GM18861 (cell line): ENCODE measurements at regions not wholly inside any gene's neighbourhood (a gene's known extent, or its start where the extent isn't known, plus 50 kb on each side); places are given as distances from the start of the nearest gene placed in this dataset.

Experiments used
- ATAC-seq: cut with Tn5 transposase; IDR thresholded peaks from one replicate; pipeline ENCODE4 v1.9.1; 2021; ENCODE audit not compliant: unreplicated experiment

DNA sequence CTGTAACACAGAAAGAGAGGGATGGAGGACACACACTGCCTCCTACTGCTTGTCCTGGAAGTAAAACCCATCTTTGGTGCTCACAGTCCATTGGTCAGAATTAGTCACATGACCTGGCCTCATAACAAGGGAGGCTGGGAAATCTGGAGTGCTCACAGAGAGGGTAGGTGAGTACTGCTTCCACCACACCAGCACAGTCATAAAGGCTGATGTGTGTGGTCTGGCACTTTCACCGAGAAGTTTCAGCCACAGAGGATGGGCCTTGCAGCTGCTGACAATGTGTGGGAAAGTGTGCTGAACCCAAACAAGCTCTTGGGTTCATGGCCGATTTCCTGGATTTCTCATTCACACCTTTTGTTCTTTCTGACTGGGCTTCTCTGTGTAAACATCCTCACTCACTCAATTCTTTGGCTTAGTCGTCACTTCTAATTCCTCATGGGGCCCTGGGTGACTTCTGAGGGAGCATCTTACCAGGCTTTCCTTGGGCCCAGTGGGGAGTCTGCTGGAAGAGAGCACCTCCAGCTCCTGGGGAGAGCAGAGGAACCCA lies 100.7 kb downstream of the ASB7 start:
- peak; percentile 98 for ATAC-seq

DNA sequence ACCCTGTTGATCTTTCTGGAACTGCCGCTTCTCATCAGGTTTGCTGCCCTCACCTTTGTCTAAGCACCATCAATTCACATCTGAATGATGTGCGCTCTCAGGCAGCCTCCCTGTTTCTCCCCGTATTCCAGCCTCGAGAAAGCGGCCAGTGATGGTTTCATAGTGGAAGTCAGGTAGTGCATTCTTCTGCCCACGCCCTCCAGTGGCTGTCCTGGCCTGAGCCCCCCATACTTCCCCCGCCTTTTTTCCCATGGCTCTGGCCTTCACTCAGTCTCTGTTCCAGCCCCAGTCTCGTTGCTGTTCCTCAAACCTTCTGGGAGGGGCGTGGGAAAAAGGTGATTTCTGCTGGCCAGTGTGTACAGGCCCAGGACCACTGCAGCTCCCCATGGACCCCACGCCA lies 101.3 kb downstream of the ASB7 start:
- no peak for ATAC-seq

DNA sequence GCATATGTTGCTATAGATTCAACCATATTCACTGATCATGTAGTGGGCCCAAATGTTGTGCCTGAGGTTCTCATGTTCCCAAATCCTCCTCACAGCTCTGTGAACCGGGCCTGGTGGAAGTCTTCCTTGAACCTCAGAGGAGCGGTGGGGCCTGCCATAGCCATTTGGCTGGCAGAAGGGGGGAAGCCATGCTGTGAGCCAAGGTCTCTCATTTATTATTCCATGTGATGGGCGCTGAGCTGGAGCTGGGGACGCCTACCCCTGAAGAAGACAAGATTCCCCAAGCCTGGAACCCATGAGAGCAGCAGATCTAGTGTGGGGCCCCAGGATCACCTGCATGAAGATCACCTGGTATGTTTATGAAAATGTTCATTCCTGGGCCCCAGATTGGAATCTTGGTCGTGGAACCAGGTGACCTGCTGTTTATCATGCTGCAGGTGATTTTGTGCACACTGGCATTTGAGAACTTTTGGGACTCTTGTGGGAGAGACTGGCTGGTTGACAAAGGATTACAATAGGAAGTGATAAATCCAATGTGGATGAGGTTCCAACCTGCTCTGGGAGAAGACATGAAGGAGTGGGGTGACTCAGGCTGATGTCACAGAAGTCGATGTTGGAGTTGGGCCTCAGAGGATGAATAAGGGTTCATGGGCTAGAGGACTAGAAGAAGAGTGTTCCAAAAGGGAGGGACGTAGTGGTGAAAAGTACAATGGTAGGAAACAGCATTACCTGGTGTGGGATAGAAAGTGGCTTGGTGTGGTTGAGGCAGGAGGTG lies 102.1 kb downstream of the ASB7 start:
- no peak for ATAC-seq

DNA sequence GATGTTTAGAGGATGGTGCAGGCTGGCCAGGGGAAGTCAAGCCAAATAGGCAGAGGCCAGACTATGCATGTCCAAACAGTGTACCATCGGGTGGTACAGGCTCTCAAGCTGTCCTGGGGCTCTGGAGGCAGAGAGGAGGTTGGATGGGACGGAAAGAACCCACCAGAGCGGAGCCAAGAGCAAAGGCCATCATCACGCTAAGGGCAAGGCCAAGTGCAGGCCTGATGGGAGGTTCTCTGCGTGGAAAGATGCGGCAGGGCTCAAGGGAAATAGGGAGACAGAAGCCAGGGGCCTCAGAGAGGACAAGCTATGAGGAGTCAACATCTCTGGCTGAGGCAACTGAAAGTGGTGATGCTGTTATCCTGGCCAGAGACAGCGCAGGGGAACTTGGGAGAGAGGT lies 102.7 kb downstream of the ASB7 start:
- no peak for ATAC-seq

DNA sequence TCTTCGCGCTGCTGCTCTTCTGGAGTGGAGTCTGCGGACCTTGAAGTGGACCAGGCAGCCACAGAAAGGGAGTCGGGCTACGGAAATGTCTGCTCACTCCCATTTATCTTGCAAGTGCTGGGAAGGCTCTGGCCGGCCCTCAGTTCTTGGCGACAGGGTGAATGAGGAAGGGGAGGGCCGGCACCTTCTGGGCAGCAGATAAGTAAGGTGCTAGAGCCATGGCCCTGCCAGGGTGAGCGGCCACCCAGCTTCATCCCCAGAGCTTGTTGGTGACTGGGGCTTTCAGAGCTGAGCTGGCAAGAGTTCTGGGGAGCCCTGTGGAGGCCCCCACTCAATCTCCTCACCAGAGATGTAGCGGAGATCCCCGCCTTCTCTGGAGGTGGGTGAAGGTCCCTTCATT lies 103.5 kb downstream of the ASB7 start:
- no peak for ATAC-seq

DNA sequence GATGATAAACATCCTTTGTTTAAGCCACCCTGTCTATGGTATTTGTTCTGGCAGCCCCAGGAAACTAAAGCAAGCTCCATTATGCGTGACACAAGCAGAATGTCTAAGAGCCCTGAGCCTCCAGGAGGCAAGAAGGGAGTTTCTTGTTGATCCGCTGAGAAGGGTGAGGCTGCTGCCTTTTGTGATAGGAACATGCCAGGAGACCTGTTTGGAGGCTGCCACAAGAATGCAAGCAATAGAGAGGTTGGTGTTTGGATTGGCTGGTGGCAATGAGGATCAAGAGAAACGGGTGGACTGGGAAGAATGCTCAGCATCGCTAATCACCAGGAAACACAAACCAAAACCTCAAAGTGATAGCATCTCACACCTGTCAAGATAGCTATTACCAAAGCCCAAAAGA lies 104.8 kb downstream of the ASB7 start:
- no peak for ATAC-seq

DNA sequence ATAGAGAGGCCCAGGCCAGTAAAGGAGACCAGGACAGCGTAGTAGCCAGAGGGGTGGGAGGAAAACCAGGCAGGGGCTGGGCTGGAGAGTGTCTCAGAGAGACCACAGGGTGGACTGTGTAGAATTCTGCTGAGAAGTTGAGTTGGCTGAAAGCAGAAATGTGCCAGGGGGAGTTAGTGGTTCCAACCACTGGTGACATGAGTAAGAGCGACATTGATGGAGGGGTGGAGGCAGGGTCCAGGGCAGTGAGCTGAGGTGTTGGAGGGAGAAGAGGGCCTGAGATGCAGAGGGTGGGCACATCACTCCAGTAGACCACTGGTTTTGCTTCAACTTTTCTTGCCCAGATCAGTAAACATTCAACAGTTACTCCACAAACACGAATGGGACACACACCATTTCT lies 106.5 kb downstream of the ASB7 start:
- ATAC-seq: no peak

DNA sequence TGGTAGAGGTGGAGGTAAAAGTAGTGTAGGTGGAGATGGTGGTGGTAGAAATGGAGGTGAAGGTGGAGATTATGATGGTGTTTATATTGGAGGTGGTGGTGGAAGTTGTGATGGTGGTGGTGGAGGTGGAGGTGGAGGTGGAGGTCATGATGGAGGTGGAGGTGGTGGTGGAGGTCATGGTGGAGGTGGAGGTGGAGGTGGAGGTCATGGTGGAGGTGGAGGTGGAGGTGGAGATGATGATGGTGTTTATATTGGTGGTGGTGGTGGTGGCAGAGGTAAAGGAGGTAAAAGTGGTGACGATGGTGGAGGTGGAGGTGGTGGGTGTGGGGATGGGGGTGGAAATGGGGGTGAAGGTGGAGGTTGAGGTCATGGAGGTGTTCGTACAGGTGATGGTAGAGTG lies 107.8 kb downstream of the ASB7 start:
- no peak for ATAC-seq

DNA sequence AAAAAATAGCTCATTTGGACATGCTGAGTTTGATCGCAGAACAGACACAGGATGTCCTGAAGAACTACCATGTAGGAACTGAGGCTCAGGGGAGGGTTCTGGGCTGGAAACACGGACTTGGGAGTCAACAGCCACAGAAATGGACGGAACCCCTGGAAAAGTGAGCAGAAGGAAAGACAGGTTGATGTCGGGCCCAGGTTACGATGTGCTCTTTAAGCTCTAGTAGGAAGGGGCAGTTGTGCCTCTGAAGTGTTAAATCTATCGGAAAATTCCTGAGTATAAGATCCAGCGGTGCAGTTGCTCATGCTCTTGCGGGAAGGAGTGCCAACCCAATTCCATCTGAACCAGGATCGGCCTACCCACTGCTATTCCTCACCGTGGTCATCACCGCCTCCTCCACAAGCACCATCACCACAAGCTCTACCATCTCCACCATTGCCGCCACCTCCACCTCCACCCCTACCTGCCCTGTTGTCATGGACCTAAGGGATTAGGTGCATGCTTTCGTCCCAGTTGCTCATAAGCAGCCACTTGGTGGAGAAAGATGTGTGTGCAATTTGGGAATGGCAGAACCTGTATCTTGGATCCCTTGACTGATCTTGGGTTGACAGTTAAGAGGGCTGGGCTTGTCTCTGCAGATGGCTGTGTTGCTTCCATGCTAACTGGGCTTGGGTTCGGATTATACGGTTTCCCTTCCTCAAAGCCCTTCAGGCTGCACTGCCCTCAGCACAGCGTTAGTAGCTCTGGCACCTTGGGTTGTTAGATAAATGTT lies 108.5 kb downstream of the ASB7 start:
- ATAC-seq: no peak

DNA sequence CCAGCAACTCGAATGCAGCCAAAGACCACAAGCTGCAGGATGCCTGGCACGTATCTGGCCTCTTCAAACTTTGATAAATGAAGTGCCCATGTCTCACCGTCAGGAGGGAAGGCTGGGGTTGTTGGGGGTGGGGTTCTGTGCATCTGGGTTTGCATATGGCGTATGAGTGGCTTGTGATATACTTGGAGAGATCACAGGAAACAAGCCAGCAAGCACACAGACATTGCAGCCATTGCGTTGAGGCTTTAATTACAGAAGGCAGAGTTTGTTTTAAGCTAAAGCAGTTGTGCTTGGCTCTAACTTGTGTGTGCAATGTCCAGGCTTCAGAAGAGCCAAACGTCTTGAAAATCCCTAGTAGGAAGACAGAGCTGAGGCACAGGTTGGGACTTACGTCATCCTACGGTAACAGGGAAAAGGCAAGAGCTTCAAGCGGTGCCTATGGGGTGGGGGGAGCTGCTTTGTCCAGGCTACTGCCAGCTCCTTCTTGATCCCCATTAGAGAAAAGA lies 109.2 kb downstream of the ASB7 start:
- ATAC-seq: no peak

DNA sequence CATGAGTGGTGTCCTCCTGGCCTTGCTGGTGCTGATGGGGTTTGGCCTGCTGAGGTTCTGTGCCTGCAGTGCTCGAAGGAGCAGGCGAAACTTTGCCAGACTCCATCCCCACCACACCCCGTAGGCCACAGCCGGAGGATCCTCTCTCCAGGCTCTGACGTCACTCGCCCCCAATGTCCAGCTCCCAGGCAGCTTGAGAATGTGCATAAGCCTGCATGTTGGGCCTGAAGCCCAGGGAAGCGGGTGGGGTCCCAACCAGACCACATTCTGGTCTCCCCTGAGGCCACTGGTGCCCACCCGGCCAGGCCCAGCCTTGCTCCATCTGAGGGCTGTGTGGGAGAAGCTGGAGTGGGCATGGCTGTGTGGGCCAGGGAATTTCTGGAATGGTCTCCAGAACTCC lies 109.8 kb downstream of the ASB7 start:
- ATAC-seq: no peak

DNA sequence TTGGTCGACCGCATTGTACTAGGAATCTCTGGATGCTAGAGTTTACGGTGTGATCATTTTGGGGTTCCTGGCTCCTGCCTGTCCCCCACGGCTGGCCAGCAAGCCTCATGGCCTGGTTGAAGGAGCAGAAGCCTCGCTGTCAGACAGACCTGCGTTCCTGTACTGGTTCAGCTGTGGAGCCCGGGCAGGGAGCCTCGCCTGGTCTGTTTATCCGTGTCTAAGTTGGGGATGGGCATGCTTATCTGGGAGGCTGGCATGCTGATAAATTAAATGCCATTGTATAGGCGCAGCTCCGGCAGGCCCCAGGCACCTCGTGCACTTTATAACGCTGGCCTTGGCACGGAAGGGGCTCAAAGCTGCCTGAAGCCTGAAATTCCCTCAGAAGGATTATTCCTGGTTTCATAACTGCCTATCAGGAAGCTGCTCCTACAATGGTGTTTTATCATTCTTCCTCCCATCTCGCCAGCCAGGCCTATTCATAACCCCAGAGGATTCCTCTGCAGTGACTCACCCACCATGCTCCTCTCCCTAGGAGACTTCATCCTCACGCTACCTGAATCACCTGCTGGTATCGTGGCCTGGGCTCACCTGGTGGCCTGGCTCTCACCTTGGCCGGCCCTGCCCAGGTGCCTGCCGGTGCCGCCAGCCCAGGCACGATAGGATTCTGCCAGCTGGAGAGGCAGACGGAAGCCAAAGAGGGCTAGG lies 110.9 kb downstream of the ASB7 start:
- ATAC-seq: no peak

DNA sequence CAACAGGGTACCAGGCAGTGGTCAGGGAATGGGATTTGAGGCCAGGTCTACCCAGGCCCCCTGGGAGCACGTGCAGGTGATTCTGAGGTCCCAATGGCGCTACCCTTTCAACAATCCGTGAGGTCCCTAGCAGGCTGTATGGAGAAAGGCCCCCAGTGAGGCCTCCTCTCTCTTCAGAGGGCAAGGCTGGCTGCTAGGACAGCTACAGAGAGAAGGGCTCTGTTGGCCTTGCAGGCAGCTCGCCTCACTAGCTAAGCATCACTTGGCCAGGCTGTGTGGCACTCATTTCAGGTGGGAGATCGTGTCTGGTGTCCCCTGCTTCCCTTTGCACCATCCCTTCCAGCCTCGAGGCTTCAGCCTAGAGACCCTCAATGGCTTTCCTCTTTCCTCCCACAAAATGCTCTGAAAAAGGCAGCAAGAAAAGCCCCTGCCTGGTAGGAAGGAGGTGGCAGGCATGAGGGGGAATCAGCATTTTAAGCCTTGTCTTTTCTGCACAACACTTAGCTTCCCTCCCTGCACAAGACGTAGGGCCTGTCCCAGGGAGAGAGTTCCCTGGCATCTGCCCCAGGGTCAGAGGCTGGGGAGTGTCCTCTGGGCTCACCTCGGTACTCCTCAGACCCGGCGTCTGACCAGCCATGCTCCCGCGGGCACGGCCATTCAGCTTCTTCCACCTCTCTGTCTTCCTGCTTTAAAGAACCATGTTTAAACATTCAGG lies 111.8 kb downstream of the ASB7 start:
- ATAC-seq: no peak

DNA sequence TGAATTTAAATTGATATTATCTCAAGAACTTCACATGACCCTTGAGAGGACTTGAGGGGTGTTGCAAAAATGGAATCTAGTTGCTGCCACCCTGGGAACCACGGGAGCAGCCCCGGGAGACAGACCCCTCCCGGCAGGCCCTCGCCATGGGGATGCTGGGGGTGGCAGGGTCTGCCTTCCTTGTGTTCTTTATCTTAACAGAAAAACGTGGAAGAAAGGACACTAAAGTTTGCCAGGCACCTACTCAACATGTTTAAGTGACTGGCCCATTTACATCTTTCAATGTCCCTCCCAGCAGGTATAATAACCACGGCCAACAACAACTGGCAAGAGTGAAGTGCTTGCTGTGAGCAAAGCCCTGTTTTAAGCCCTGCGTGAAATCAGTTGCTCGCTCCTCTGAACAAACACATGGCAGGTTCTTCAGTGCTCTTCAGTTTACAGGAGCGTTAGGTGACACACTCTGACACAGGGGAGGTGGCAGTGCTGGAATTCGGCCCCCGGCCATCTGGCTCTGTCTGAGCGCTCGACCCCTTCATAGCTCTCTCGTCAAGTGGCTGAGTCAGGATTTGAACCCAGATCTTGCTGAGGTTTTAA lies 112.5 kb downstream of the ASB7 start:
- ATAC-seq: no peak

DNA sequence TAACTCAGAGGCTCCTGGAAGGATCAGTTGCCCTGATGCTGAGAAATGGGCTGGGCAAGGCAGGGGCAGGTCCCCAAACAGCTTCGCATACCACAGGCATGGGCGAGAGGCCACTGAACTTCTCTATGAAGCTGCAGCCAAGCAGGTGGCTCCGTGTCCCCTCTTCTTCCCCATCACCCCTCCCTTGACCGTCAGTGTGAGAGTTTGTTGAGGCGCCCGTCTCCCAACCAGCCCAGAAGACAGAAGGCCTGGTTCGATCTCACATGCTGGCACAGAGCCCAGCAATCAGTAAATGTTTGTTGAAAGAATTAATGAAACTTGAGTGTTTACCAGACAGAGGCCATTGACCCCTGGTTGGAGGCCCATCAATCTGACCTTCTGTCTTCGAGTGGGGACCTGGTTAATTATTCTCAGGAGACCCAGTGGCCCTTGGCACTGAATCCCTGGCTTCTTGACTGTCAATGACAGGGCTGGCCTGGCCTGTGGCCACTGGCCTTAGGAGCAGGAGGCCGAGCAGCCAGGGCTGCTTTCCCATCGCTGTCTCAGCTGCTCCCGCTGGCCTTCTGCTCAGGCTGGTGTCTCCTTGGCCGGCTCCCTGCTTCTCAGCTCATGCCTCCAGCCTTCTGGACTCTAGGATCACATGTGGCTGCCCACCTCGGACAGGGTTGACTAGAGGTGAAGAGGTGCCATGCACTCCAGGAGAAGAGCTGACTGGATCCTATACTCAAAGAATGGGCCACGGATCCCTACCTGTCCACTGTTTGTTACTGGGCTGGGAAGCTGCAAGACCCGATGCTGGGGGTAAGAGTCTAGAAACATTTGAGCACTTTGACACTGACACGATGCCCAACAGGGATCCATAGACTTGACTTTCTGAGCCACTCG lies 113.4 kb downstream of the ASB7 start:
- ATAC-seq: no peak

DNA sequence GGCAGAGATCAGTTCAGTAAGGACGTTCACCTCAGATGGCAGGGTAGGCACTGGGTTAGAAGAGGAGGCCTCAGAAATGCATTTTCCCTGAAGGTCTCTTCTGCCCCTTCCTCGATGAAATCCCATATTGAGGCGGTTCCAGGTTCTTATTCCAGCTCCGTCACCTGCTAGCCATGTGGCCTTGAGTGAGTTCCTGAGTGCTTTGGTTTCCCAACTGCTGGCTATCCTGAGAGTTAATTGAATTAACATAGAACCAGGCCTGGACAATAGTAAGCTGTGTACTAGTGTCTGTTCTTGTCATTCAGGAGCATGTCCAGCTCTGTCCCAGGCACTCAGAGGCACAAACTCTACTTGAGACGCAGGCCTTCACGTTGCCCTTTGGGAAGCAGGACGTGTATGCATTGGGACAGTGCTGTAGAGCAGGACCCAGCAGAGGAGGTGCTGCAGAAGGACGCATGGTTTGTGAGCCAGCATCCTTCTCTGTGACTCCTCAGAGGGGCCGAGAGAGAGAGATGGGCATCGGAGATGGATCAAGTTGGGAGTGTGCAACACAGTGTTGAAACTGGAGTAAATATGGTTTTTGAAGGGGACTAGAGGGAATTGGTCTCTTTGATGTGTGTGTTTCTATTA lies 114.2 kb downstream of the ASB7 start:
- no peak for ATAC-seq

DNA sequence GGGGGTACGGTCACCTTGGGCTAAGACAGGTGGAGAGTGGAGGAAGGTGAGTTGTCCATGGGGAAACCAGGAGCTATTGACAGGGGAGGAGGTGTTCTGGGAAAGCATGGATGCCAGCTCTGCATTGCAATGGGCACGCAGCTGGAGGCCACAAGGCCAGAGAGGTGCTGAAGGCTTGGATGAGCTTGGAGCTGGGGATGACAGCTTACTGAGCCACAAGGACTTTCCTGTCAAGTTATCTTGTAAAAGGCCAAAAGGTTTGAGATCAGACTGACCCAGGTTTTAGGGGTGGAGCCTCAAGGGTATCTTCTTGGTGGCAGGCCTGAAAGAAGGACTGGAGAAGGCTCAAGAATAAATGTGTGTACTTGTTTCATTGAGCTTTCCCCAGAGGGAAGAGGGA lies 115.2 kb downstream of the ASB7 start:
- ATAC-seq: no peak

DNA sequence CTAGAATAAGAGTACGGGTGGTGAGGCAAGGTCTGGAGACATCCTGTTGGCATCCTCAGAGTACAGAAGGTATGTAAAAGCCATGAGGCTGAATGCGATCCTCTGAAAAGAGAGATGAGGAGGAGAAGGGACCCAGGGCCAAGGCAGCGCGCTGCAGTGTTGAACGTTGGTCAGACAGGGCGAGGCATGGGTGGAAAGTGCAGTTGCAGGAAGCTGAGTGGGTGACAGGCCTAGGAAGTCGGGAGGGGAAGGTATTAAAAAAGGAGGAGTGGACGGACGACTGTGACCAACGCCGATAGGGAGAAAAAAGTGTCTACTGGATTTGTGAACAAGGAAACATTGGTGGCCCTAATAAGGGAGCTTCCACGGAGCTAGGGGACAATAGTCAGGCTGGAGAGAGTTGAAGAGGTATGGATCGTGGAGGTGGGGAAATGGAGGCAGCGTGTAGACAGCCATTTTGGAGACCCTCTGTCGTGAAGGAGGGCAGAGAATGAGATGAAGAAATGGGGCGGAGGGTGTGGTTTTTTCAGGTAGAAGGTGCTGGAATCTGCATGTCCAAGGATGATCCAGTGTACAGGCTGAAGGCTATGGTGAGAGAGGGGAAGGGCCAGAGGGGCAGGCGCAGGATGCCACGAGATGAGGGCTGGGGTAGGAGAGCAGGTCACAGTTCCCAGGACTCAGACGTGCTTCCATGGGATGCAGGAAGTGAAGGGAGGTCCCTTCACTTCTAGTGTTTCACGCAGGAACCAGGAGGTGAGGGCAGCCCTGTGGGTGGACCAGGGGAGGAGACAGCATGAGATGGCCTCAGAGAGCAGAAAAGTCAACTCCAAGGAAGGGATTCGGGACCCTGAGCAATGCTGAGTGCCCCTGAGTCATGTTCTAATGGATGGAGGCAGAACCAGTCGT lies 115.9 kb downstream of the ASB7 start:
- no peak for ATAC-seq
